BLaER1 treated with 17β-estradiol and CSF1 and Interleukin-3, amounts not matched to agents 10 nM and 100 nM (cell line): ENCODE measurements at regions not wholly inside any gene's neighbourhood (a gene's known extent, or its start where the extent isn't known, plus 50 kb on each side); places are given as distances from the start of the nearest gene placed in this dataset.

Experiments used
- H3K27ac ChIP-seq, 11 experiments: shearing (Covaris generic); formaldehyde crosslinking; 2 replicates each; pipeline ENCODE4 v1.8.1; 2022
- H3K27me3 ChIP-seq, 11 experiments: shearing (Covaris generic); formaldehyde crosslinking; 2 replicates each; pipeline ENCODE4 v1.8.1; 2022
- H3K36me3 ChIP-seq, 11 experiments: shearing (Covaris generic); formaldehyde crosslinking; 2 replicates each; pipeline ENCODE4 v1.8.1; 2022
- H3K4me1 ChIP-seq, 10 experiments: shearing (Covaris generic); formaldehyde crosslinking; 2 replicates each; pipeline ENCODE4 v1.8.1; 2022
- H3K4me2 ChIP-seq, 11 experiments: shearing (Covaris generic); formaldehyde crosslinking; 2 replicates each; pipeline ENCODE4 v1.8.1; 2022
- H3K4me3 ChIP-seq, 10 experiments: shearing (Covaris generic); formaldehyde crosslinking; 2 replicates each; pipeline ENCODE4 v1.8.1; 2022
- H3K9ac ChIP-seq, 11 experiments: shearing (Covaris generic); formaldehyde crosslinking; 2 replicates each; pipeline ENCODE4 v1.8.1; 2022
- H3K9me3 ChIP-seq, 11 experiments: shearing (Covaris generic); formaldehyde crosslinking; replicated peaks in 1 of 11; 2 replicates each; pipeline ENCODE4 v1.8.1; 2022
- H4K20me1 ChIP-seq, 11 experiments: shearing (Covaris generic); formaldehyde crosslinking; 2 replicates each; pipeline ENCODE4 v1.8.1; 2022
- Cebpa-rat ChIP-seq, 11 experiments: shearing (Covaris generic); IDR thresholded peaks; 2 replicates each; pipeline ENCODE4 v1.8.1; 2022

DNA sequence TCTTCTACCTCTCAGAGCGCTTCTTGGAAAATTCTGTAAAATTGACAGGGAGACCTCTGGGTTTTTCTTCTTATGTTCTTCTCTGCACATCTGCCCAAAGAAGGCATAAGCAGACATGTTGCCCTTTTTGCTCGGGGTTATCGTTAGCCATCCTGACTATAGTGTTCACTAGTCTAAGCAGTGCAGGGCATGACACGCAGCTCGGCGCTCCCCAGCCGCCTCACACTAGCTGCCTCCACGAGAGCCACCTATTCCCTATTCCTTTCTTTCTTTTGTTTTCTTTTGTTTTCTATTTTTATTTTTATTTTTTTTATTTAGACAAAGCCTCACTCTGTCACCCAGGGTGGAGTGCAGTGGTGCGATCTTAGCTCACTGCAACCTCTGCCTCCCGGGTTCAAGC is 100.2 kb upstream of the OPRM1 start:
- H3K4me1 ChIP-seq, result no peaks in the 10 kb centered on the region
- H3K9me3 ChIP-seq, result peaks cover 0 to 7% (median 0%) of the 10 kb centered on the region in 11 experiments; a peak in 2 of 22 replicates
- no peak for TF ChIP-seq Cebpa-rat (IDR thresholded peaks at IDR 0.05)
- no peak overlapping the region for H3K27ac ChIP-seq
- no peaks in the 10 kb centered on the region for H3K36me3 ChIP-seq
- H3K4me2 ChIP-seq, result no peak overlapping the region
- no peak overlapping the region for H3K4me3 ChIP-seq
- H4K20me1 ChIP-seq, result no peaks in the 10 kb centered on the region
- no peak overlapping the region for H3K9ac ChIP-seq
- no peaks in the 10 kb centered on the region for H3K27me3 ChIP-seq

- TF ChIP-seq Cebpa-rat (IDR thresholded peaks at IDR 0.05), result no peak
- H4K20me1 ChIP-seq, result no peaks in the 10 kb centered on the region
- H3K27me3 ChIP-seq, result no peaks in the 10 kb centered on the region
- no peak overlapping the region for H3K4me3 ChIP-seq
- H3K9ac ChIP-seq, result no peak overlapping the region
- no peaks in the 10 kb centered on the region for H3K4me1 ChIP-seq
- H3K36me3 ChIP-seq, result no peaks in the 10 kb centered on the region
- H3K4me2 ChIP-seq, result no peak overlapping the region
- H3K27ac ChIP-seq, result no peak overlapping the region
- H3K9me3 ChIP-seq, result peaks cover 0 to 12% (median 0%) of the 10 kb centered on the region in 11 experiments; a peak in 2 of 22 replicates
Measured at GRCh38 chr6:153931431-153931830, 107.6 kb upstream of the OPRM1 start.

DNA sequence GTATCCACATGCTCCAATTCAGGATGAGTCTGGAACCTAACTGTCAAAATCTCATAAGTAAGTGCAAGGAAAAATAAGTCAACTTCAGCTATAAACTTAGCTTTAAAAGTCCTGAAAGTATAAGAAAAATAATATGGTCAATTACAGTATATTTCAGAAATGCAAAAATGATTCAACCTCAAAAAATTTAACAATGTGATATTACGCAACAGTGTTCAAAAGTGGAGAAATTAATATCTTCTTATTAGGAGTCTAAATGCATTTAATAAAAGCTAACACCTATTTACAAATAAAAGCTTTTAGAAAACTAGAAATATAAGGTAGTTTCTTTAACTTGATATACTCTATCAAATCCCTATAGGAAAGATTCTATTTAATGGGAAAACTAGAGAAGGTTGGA is 111.2 kb upstream of the OPRM1 start:
- Histone ChIP-seq H3K27ac (no peak overlapping the region), H3K9ac (no peak overlapping the region), H3K27me3 (no peaks in the 10 kb centered on the region), H3K36me3 (no peaks in the 10 kb centered on the region), H3K4me2 (no peak overlapping the region), H3K4me3 (no peak overlapping the region), H3K9me3 (peaks cover 0 to 5% (median 0%) of the 10 kb centered on the region in 11 experiments; a peak in 1 of 22 replicates), H4K20me1 (no peaks in the 10 kb centered on the region), H3K4me1 (no peaks in the 10 kb centered on the region)
- TF ChIP-seq Cebpa-rat (IDR thresholded peaks at IDR 0.05), result 0 out of 22 replicates have a peak, but pooled peaks of 1 of the 11 experiments have one; percentile 17

- no peak for TF ChIP-seq Cebpa-rat (IDR thresholded peaks at IDR 0.05)
- no peak overlapping the region for H3K9ac ChIP-seq
- H4K20me1 ChIP-seq, result no peaks in the 10 kb centered on the region
- no peak overlapping the region for H3K4me3 ChIP-seq
- no peaks in the 10 kb centered on the region for H3K4me1 ChIP-seq
- no peak overlapping the region for H3K27ac ChIP-seq
- H3K36me3 ChIP-seq, result no peaks in the 10 kb centered on the region
- peaks cover 0 to 8% (median 4%) of the 10 kb centered on the region in 11 experiments; a peak in 6 of 22 replicates for H3K9me3 ChIP-seq
- H3K27me3 ChIP-seq, result no peaks in the 10 kb centered on the region
- no peak overlapping the region for H3K4me2 ChIP-seq
Measured at GRCh38 chr6:153898360-153899059, 140.5 kb upstream of the OPRM1 start.

DNA sequence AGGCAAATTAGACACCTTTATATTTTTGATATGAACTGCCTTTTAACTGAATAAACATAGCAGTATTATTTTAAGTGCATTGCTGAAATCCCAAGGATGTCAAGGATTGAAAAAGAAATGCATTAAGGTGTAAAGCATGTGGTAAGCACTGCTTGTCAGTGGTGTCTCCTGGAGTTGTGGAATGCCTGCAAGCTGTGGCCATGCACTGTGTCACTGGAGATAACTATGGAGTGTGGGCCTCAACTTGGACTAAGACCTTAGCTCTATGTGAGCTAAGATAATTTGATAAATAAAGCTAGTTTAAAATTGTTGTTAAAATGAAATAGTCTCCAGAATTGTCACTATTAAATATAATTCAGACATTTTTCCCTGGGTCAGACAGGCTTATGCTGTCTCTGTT is 156.6 kb upstream of the OPRM1 start:
- Histone ChIP-seq H4K20me1 (no peaks in the 10 kb centered on the region), H3K4me2 (no peak overlapping the region), H3K4me3 (no peak overlapping the region), H3K9ac (no peak overlapping the region), H3K27me3 (no peaks in the 10 kb centered on the region), H3K4me1 (no peaks in the 10 kb centered on the region), H3K27ac (no peak overlapping the region), H3K9me3 (peaks cover 26 to 52% (median 39%) of the 10 kb centered on the region in 11 experiments), H3K36me3 (no peaks in the 10 kb centered on the region)
- TF ChIP-seq Cebpa-rat (IDR thresholded peaks at IDR 0.05), result no peak

GRCh38 chr6:153873541-153873940 is 165.5 kb upstream of the OPRM1 start:
- Histone ChIP-seq H3K4me1 (peaks cover 0 to 20% (median 16%) of the 10 kb centered on the region in 10 experiments; a peak in 16 of 20 replicates), H3K9ac (no peak overlapping the region), H3K4me2 (peak overlapping the region in 7 of 11 experiments; percentile 20 to 51 (median 30); a peak in 11 of 22 replicates), H3K27me3 (peaks cover 0 to 44% (median 9%) of the 10 kb centered on the region in 11 experiments; a peak in 10 of 22 replicates), H3K27ac (no peak overlapping the region), H3K4me3 (no peak overlapping the region), H3K36me3 (no peaks in the 10 kb centered on the region), H4K20me1 (no peaks in the 10 kb centered on the region; a peak in 2 of 22 replicates), H3K9me3 (peaks cover 11 to 39% (median 30%) of the 10 kb centered on the region in 11 experiments)
- no peak for TF ChIP-seq Cebpa-rat (IDR thresholded peaks at IDR 0.05)

GRCh38 chr6:153872946-153873345 is 166.1 kb upstream of the OPRM1 start:
- peaks cover 5 to 39% (median 29%) of the 10 kb centered on the region in 11 experiments for H3K9me3 ChIP-seq
- H3K9ac ChIP-seq, result no peak overlapping the region
- TF ChIP-seq Cebpa-rat (IDR thresholded peaks at IDR 0.05), result no peak
- H3K4me2 ChIP-seq, result peak overlapping the region in 10 of 11 experiments; percentile 13 to 51 (median 29); a peak in 16 of 22 replicates
- H3K27ac ChIP-seq, result no peak overlapping the region
- H3K36me3 ChIP-seq, result no peaks in the 10 kb centered on the region
- H3K4me1 ChIP-seq, result peaks cover 0 to 20% (median 16%) of the 10 kb centered on the region in 10 experiments; a peak in 16 of 20 replicates
- peaks cover 0 to 46% (median 9%) of the 10 kb centered on the region in 11 experiments; a peak in 10 of 22 replicates for H3K27me3 ChIP-seq
- H4K20me1 ChIP-seq, result no peaks in the 10 kb centered on the region; a peak in 2 of 22 replicates
- H3K4me3 ChIP-seq, result no peak overlapping the region

DNA sequence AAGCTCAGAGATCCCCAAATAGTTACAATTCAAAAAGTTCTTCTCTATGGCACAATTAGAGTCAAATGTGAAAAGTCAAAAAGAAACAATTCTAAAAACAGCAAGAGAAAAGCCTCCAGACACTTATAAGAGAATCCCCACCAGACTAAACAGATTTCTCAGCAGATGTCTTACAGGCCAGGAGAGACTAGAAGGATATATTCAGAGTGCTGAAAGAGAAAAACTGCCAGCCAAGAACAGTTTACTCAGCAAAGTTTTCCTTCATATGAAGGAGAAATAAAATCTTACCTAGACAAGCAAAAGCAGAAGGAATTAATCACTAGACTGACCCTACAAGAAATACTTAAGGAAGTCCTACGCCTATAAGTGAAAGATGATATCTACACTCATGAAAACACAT is 176.1 kb upstream of the OPRM1 start:
- Histone ChIP-seq H3K36me3 (no peaks in the 10 kb centered on the region), H3K4me3 (no peak overlapping the region), H3K27me3 (peaks cover 0 to 11% (median 0%) of the 10 kb centered on the region in 11 experiments; a peak in 5 of 22 replicates), H3K27ac (no peak overlapping the region), H3K9me3 (peaks cover 45 to 70% (median 60%) of the 10 kb centered on the region in 11 experiments), H4K20me1 (no peaks in the 10 kb centered on the region), H3K4me2 (no peak overlapping the region), H3K4me1 (peaks cover 0 to 10% (median 5%) of the 10 kb centered on the region in 10 experiments; a peak in 10 of 20 replicates), H3K9ac (no peak overlapping the region)
- no peak for TF ChIP-seq Cebpa-rat (IDR thresholded peaks at IDR 0.05)

- Histone ChIP-seq H3K9me3 (peaks cover 53 to 70% (median 66%) of the 10 kb centered on the region in 11 experiments), H3K4me3 (no peak overlapping the region), H3K9ac (no peak overlapping the region), H3K4me1 (peaks cover 0 to 13% (median 8%) of the 10 kb centered on the region in 10 experiments; a peak in 10 of 20 replicates), H3K36me3 (no peaks in the 10 kb centered on the region; a peak in 1 of 22 replicates), H3K27me3 (peaks cover 0 to 10% (median 0%) of the 10 kb centered on the region in 11 experiments; a peak in 4 of 22 replicates), H4K20me1 (no peaks in the 10 kb centered on the region), H3K4me2 (no peak overlapping the region), H3K27ac (no peak overlapping the region)
- TF ChIP-seq Cebpa-rat (IDR thresholded peaks at IDR 0.05), result no peak
Measured at GRCh38 chr6:153862139-153862538, 176.9 kb upstream of the OPRM1 start.
